H1 (cell line): ENCODE measurements at regions not wholly inside any gene's neighbourhood (a gene's known extent, or its start where the extent isn't known, plus 50 kb on each side); places are given as distances from the start of the nearest gene placed in this dataset.
A peak's percentile ranks its signal among the peaks of the same experiment; 100 is the strongest.

ENCODE experiments used
- CTCF ChIA-PET: fragments of 300-600 bp; sonication (Branson Sonifier 250); formaldehyde crosslinking; loops from one replicate; lab custom pipeline; 2021; ENCODE audit not compliant: partially characterized antibody; lab: Charles Lee
- POLR2A ChIA-PET: fragments of 300-600 bp; sonication (Branson Sonifier 250); formaldehyde crosslinking; loops from one replicate; lab custom pipeline; 2021; ENCODE audit warnings: inconsistent platforms; ENCODE audit not compliant: partially characterized antibody; lab: Charles Lee
- DNase-seq, 2 experiments: peaks; one replicate each; pipeline versions ENCODE4 v3.0.0 to v3.0.0-alpha.2; 2010 to 2022; ENCODE audit warnings: low spot score in 2 of 2, low read depth in 1 of 2, mixed read lengths in 1 of 2
- FAIRE-seq: peaks from 2 replicates; lab custom pipeline; 2011; peaks lifted over from hg19 to GRCh38; lab: Jason Lieb, UNC
- H2AFZ ChIP-seq: 2 replicates; pipeline ENCODE4 v1.8.1; 2012; ENCODE audit warnings: low read length, inconsistent platforms
- H2AK5ac ChIP-seq: 2 replicates; pipeline ENCODE4 v1.6.1; 2013; ENCODE audit warnings: low read depth, low read length
- H2BK120ac ChIP-seq: replicated peaks from 2 replicates; pipeline ENCODE3; 2013; ENCODE audit warnings: low read depth, low read length, inconsistent platforms
- H2BK12ac ChIP-seq: 2 replicates; pipeline ENCODE4 v1.6.1; 2013; ENCODE audit warnings: low read depth, low read length
- H2BK15ac ChIP-seq: 2 replicates; pipeline ENCODE4 v1.6.1; 2013; ENCODE audit warnings: low read length
- H2BK20ac ChIP-seq: 2 replicates; pipeline ENCODE4 v1.6.1; 2013; ENCODE audit warnings: low read length
- H2BK5ac ChIP-seq: 2 replicates; pipeline ENCODE4 v1.6.1; 2013; ENCODE audit warnings: low read depth, low read length
- H3K14ac ChIP-seq: 2 replicates; pipeline ENCODE4 v1.6.1; 2013; ENCODE audit warnings: inconsistent platforms; ENCODE audit not compliant: insufficient read length
- H3K18ac ChIP-seq: 2 replicates; pipeline ENCODE4 v1.6.1; 2013; ENCODE audit warnings: low read length; ENCODE audit errors: extremely low read depth
- H3K23ac ChIP-seq: 2 replicates; pipeline ENCODE4 v1.6.1; 2013; ENCODE audit warnings: inconsistent platforms; ENCODE audit not compliant: insufficient read length
- H3K23me2 ChIP-seq: 2 replicates; pipeline ENCODE4 v1.6.1; 2013; ENCODE audit warnings: low read depth, low read length
- H3K27ac ChIP-seq: 2 replicates; pipeline ENCODE4 v1.6.1; 2011; ENCODE audit warnings: low read depth, low read length, inconsistent platforms
- H3K27me3 ChIP-seq, 4 experiments: replicated peaks in 1 of 4; 1 replicate in 1 of 4; 2 replicates in 3 of 4; pipeline versions ENCODE4 v1.6.1 to v1.8.1; 2011 to 2013; ENCODE audit warnings: low read length in 3 of 4, mild to moderate bottlenecking in 3 of 4, inconsistent platforms in 2 of 4, mixed read lengths in 2 of 4, moderate library complexity in 1 of 4; ENCODE audit not compliant: control insufficient read depth in 3 of 4, insufficient read depth in 3 of 4; ENCODE audit errors: extremely low read depth in 1 of 4
- H3K36me3 ChIP-seq, 4 experiments: 2 replicates each; pipeline versions ENCODE4 v1.6.1 to v1.8.1; 2011 to 2013; ENCODE audit warnings: mild to moderate bottlenecking in 4 of 4, low read length in 3 of 4, moderate library complexity in 2 of 4, control low read depth in 1 of 4, inconsistent platforms in 1 of 4; ENCODE audit not compliant: insufficient read depth in 4 of 4, control insufficient read depth in 2 of 4
- H3K4ac ChIP-seq: replicated peaks from 2 replicates; pipeline ENCODE3; 2013; ENCODE audit warnings: low read length, low read depth, mixed read lengths, inconsistent platforms; ENCODE audit not compliant: insufficient read length
- H3K4me1 ChIP-seq, 4 experiments: replicated peaks in 1 of 4; 1 replicate in 1 of 4; 2 replicates in 3 of 4; pipeline versions ENCODE4 v1.6.1 to v1.8.1; 2011 to 2013; ENCODE audit warnings: low read length in 3 of 4, inconsistent platforms in 2 of 4, mixed read lengths in 1 of 4; ENCODE audit not compliant: insufficient read depth in 4 of 4, control insufficient read depth in 3 of 4
- H3K4me2 ChIP-seq, 2 experiments: 2 replicates each; pipeline versions ENCODE4 v1.6.1 to v1.8.1; 2011 to 2013; ENCODE audit warnings: low read depth in 2 of 2, low read length in 2 of 2, control low read depth in 1 of 2, inconsistent platforms in 1 of 2, mild to moderate bottlenecking in 1 of 2; ENCODE audit not compliant: insufficient read depth in 1 of 2
- H3K4me3 ChIP-seq, 4 experiments: fragments of 200-600, 300-600 bp in 1 of 4; sonication (generic), shearing (Covaris generic), sonication (Bioruptor Twin) in 1 of 4; 2 replicates each; pipeline versions ENCODE4 v1.5.1 to v1.8.1; 2011 to 2016; ENCODE audit warnings: low read length in 4 of 4, low read depth in 3 of 4, control low read depth in 2 of 4, inconsistent platforms in 2 of 4, mild to moderate bottlenecking in 2 of 4, mixed read lengths in 1 of 4, moderate library complexity in 1 of 4; ENCODE audit not compliant: insufficient read depth in 2 of 4; ENCODE audit errors: extremely low read depth in 1 of 4
- H3K56ac ChIP-seq: replicated peaks from 2 replicates; pipeline ENCODE3; 2013; ENCODE audit warnings: low read depth, mild to moderate bottlenecking, mixed read lengths, low read length, inconsistent platforms; ENCODE audit not compliant: insufficient read length
- H3K79me1 ChIP-seq: 2 replicates; pipeline ENCODE4 v1.6.1; 2013; ENCODE audit warnings: low read depth, low read length, control low read depth
- H3K79me2 ChIP-seq, 2 experiments: 2 replicates each; pipeline versions ENCODE4 v1.6.1 to v1.8.1; 2012 to 2013; ENCODE audit warnings: low read length in 2 of 2, mild to moderate bottlenecking in 2 of 2, inconsistent platforms in 1 of 2; ENCODE audit not compliant: insufficient read depth in 2 of 2, control insufficient read depth in 1 of 2
- H3K9ac ChIP-seq, 4 experiments: replicated peaks in 1 of 4; 1 replicate in 1 of 4; 2 replicates in 3 of 4; pipeline versions ENCODE4 v1.6.1 to v1.8.1; 2011 to 2013; ENCODE audit warnings: low read depth in 3 of 4, low read length in 3 of 4, control low read depth in 2 of 4, mild to moderate bottlenecking in 2 of 4, moderate library complexity in 2 of 4, inconsistent platforms in 1 of 4; ENCODE audit errors: extremely low read depth in 1 of 4
- H3K9me3 ChIP-seq, 2 experiments: 2 replicates each; pipeline versions ENCODE4 v1.6.1 to v1.8.1; 2012 to 2013; ENCODE audit warnings: mild to moderate bottlenecking in 2 of 2, moderate library complexity in 2 of 2, control low read depth in 1 of 2, inconsistent platforms in 1 of 2, low read depth in 1 of 2, low read length in 1 of 2, mixed read lengths in 1 of 2; ENCODE audit not compliant: insufficient read depth in 2 of 2
- H4K20me1 ChIP-seq, 2 experiments: replicated peaks in 1 of 2; 2 replicates each; pipeline versions ENCODE3 to v1.8.1; 2011 to 2013; ENCODE audit warnings: inconsistent platforms in 2 of 2, low read length in 2 of 2, mild to moderate bottlenecking in 1 of 2; ENCODE audit not compliant: insufficient read depth in 2 of 2, control insufficient read depth in 1 of 2
- H4K5ac ChIP-seq: 2 replicates; pipeline ENCODE4 v1.6.1; 2013; ENCODE audit warnings: low read length, low read depth, mixed read lengths, inconsistent platforms; ENCODE audit not compliant: insufficient read length
- H4K8ac ChIP-seq: 2 replicates; pipeline ENCODE4 v1.8.0; 2013; ENCODE audit warnings: mild to moderate bottlenecking, moderate library complexity, low read length, inconsistent platforms; ENCODE audit not compliant: insufficient read depth; ENCODE audit errors: extremely low read depth
- H4K91ac ChIP-seq: replicated peaks from 2 replicates; pipeline ENCODE3; 2013; ENCODE audit warnings: low read length, mixed read lengths, inconsistent platforms; ENCODE audit not compliant: insufficient read length
- CHD2 ChIP-seq: IDR thresholded peaks from 2 replicates; pipeline ENCODE4 v1.6.1; 2012; ENCODE audit warnings: low read length, improper control_type of control experiment
- EGR1 ChIP-seq: IDR thresholded peaks from 2 replicates; pipeline ENCODE4 v1.6.1; 2011; ENCODE audit warnings: low read depth, low read length, borderline replicate concordance
- EP300 ChIP-seq, 2 experiments: IDR thresholded peaks; 1 replicate in 1 of 2; 2 replicates in 1 of 2; pipeline ENCODE4 v1.6.1; 2011 to 2012; ENCODE audit warnings: low read depth in 2 of 2, low read length in 2 of 2, mild to moderate bottlenecking in 2 of 2, borderline replicate concordance in 1 of 2, inconsistent platforms in 1 of 2, moderate library complexity in 1 of 2
- PHF8 ChIP-seq: fragments of 200-600 bp; sonication (generic); conservative IDR thresholded peaks from 2 replicates; pipeline ENCODE4 v1.7.1; 2012; ENCODE audit warnings: low read depth, mild to moderate bottlenecking, inconsistent platforms, low read length, moderate library complexity
- SIX5 ChIP-seq: IDR thresholded peaks from 2 replicates; pipeline ENCODE4 v1.6.1; 2011; ENCODE audit warnings: mild to moderate bottlenecking, low read depth, low read length
- SUZ12 ChIP-seq: fragments of 200-600 bp; sonication (generic); IDR thresholded peaks from 2 replicates; pipeline ENCODE4 v1.6.1; 2012; ENCODE audit warnings: mild to moderate bottlenecking, inconsistent platforms, low read length, moderate library complexity, mixed read lengths
- TAF1 ChIP-seq: IDR thresholded peaks from 2 replicates; pipeline ENCODE4 v1.6.1; 2011; ENCODE audit warnings: mild to moderate bottlenecking, low read depth, low read length
- TEAD4 ChIP-seq: IDR thresholded peaks from 2 replicates; pipeline ENCODE4 v1.6.1; 2012; ENCODE audit warnings: low read depth, low read length, inconsistent platforms, mixed read lengths
- ZNF274 ChIP-seq: IDR thresholded peaks from 2 replicates; pipeline ENCODE4 v1.7.0; 2012; ENCODE audit warnings: low read length, borderline replicate concordance; ENCODE audit errors: extremely low read depth
- WGBS, 2 experiments: shearing (Covaris generic) in 1 of 2; methylation state at CpG; one replicate each; pipeline versions ENCODE4 v1.1.6 to v1.1.7; 2013 to 2015; ENCODE audit warnings: low lambda C conversion rate in 2 of 2, mixed read lengths in 2 of 2, inconsistent platforms in 1 of 2, low coverage in 1 of 2, missing lambda C conversion rate in 1 of 2; ENCODE audit not compliant: insufficient replicate concordance in 2 of 2, insufficient coverage in 1 of 2, insufficient read length in 1 of 2; ENCODE audit errors: extremely low coverage in 1 of 2, missing lambda C conversion rate in 1 of 2; 5-methylcytosine and 5-hydroxymethylcytosine counted together

DNA sequence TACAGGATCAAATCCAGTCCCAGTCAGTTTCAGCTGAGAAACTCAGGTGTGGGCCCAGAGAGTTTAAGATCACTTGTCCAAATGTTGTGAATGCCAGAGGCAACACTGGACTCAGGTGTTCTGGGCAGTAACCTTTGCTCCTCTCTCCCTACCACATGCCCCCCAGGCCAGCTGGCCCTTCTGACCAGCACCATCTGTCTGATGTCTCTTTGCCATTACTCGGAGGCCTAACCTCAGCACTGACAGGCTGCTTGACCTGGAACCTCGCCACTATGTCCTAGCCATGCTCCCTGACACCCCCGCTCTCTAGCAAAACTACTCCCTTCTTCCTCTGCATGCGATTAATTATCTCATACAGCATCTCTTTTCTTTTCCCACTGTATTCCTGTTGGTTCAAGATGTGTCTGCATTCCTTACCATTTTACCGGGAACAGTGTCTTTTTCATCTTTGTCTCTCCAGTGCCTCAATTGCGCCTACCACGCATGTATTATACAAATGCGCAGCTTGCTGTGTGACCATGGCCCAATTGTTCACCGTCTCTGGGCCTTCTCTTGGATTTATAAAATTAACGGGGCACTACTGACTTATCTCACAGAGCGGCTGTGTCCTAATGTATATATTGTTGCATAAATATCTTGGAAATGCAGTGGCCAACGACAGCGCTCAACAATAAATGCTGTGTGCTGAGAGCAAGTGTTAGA is 159.5 kb upstream of the IRF2BP2 start:
- Histone ChIP-seq H4K8ac (peak overlapping the region; percentile 11; the same call in 1 of the 2 replicates), H2BK15ac (no peak overlapping the region; the same call in 1 of the 2 replicates), H4K20me1 (no peaks in the 10 kb centered on the region), H2BK120ac (no peak overlapping the region), H3K4me1 (peaks cover 1 to 19% (median 12%) of the 10 kb centered on the region in 4 experiments; a peak in 5 of 7 replicates), H3K18ac (no peak overlapping the region), H4K5ac (no peak overlapping the region), H2BK12ac (peak overlapping the region; percentile 35; the same call in 1 of the 2 replicates), H2BK5ac (no peak overlapping the region)
- CTCF ChIA-PET: interaction anchor here (0.6 to 1.2 kb wide), 4 partner anchors 9 to 782 kb away, joined by 3 read pairs; no protein-coding TSS in a partner anchor
- no peak for FAIRE-seq
- TF ChIP-seq TEAD4 (no peak), TAF1 (no peak), SUZ12 (no peak), PHF8 (no peak), EP300 (IDR thresholded peaks at IDR 0.05; ENCODE audit: borderline replicate concordance in 1 of 2, low read depth in 2 of 2, low read length in 2 of 2) (no peak), ZNF274 (no peak), EGR1 (no peak), CHD2 (no peak), SIX5 (no peak)
- TF ChIP-seq, all 59 proteins: peak for 0
- POLR2A ChIA-PET: interaction anchor here (0.7 to 1.2 kb wide), 2 partner anchors 9 to 283 kb away, joined by 3 to 4 read pairs; no protein-coding TSS in a partner anchor
- no peaks in the 10 kb centered on the region for H3K9me3 ChIP-seq
- no peak overlapping the region for H3K9ac ChIP-seq
- no peak overlapping the region for H3K27ac ChIP-seq
- H3K14ac ChIP-seq: no peak overlapping the region
- H3K4ac ChIP-seq: no peak overlapping the region
- no peaks in the 10 kb centered on the region for H3K36me3 ChIP-seq
- no peak overlapping the region for H3K23ac ChIP-seq
- H3K4me3 ChIP-seq: no peak overlapping the region
- no peak overlapping the region for H3K4me2 ChIP-seq
- H3K27me3 ChIP-seq: no peaks in the 10 kb centered on the region; a peak in 1 of 7 replicates
- H3K56ac ChIP-seq: no peak overlapping the region
- no peak for DNase-seq
- no peaks in the 10 kb centered on the region for H3K23me2 ChIP-seq
- no peak overlapping the region for H2AFZ ChIP-seq
- no peaks in the 10 kb centered on the region for H3K79me1 ChIP-seq
- H3K79me2 ChIP-seq: no peaks in the 10 kb centered on the region
- no peak overlapping the region for H4K91ac ChIP-seq
- H2AK5ac ChIP-seq: no peak overlapping the region
- 93% methylated on average over 13 of the region's 13 CpGs; no CpG with 5 or more reads in 1 of the 2 experiments for whole genome bisulfite sequencing, 2 experiments
- no peak overlapping the region for H2BK20ac ChIP-seq
